Ammon's horn (tissue), 1 donor: ENCODE measurements at regions not wholly inside any gene's neighbourhood (a gene's known extent, or its start where the extent isn't known, plus 50 kb on each side); places are given as distances from the start of the nearest gene placed in this dataset.

Experiments used
- DNase-seq: peaks from one replicate; pipeline ENCODE4 v3.0.0-alpha.2; 2016; ENCODE audit warnings: low spot score

GRCh38 chr11:10619131-10619680 is 50.7 kb upstream of the LYVE1 start:
- DNase-seq = no peak

- no peak for DNase-seq
Observed at GRCh38 chr11:10618490-10618889, 50.0 kb upstream of the LYVE1 start.
